GM21423 (cell line): ENCODE measurements at regions not wholly inside any gene's neighbourhood (a gene's known extent, or its start where the extent isn't known, plus 50 kb on each side); places are given as distances from the start of the nearest gene placed in this dataset.
A peak's percentile ranks its signal among the peaks of the same experiment; 100 is the strongest.

ENCODE experiments used
- ATAC-seq: cut with Tn5 transposase; IDR thresholded peaks from one replicate; pipeline ENCODE4 v1.9.1; 2021; ENCODE audit warnings: mild to moderate bottlenecking, moderate library complexity; ENCODE audit not compliant: unreplicated experiment

GRCh38 chr4:173934201-173934600 is 349.3 kb downstream of the FBXO8 start:
- ATAC-seq, result no peak

GRCh38 chr4:173932701-173933100 is 350.8 kb downstream of the FBXO8 start:
- no peak for ATAC-seq

DNA sequence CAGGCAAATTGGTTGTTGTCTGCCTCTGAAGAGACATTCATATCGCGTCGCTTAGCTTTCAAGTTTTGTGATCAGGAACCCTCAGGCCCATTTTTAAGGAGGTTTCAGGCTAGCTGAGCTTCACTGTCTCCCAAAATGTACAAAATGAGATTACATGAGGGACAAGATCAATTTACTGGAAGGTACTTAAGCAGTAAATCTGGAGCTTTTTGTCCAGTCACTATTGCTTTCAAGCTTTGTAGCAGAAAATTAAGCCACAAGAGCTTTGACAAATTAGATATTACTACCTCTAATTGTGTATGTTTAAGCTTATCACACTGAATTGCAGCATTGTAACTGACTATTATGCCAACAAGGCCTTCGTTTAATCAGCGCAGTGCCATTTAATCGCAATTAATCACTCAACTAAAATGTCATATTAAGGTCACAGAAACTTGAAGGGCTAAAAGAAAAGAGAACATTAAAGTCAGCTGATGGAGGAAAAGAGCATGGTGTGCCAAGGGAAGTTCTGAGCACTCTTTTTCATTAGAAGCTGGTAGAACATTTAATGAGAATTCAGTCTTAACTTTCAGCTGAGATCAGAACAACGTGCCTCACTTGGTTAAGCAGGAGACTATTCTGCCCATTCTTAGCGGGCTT is 353.0 kb downstream of the FBXO8 start:
- no peak for ATAC-seq

DNA sequence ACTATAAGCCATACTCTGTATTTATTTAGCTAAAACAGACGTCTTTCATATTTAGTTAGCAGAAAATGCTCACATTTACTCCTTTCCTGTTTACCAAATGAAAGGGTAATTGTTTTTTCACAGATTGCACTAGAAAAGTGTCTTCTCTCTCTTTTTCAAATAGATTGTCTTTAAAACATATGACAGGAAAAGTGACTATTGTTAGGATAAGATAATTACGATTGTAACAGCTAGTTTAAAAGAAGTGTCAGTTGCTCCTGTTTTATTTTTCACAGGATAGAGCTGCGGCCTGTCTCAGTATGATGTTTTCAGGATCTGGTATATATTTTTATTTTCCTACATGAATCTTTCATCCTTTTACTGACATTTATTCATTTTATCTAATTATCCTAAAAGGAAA is 353.5 kb downstream of the FBXO8 start:
- no peak for ATAC-seq

GRCh38 chr4:173924561-173924960 is 358.9 kb downstream of the FBXO8 start:
- peak; percentile 83 for ATAC-seq

DNA sequence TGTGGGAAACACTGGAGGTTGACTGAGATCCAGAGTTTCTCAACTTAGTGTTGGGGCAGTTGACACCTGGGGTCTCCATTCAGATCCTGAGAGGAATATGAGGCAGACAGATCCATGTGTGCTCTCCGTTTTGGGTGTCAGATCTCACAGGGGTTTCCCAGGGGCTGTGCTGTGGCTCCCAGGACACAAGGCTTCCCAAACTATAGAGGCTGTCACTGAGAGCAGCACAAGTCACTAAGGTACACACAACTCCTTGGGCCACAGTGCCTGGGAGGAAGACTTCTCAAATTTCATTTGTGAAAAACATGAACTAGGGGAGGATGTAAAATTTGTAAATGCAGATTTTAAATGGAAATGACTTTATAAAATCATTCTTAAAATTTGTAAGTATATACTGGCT is 363.6 kb downstream of the FBXO8 start:
- ATAC-seq, result no peak

DNA sequence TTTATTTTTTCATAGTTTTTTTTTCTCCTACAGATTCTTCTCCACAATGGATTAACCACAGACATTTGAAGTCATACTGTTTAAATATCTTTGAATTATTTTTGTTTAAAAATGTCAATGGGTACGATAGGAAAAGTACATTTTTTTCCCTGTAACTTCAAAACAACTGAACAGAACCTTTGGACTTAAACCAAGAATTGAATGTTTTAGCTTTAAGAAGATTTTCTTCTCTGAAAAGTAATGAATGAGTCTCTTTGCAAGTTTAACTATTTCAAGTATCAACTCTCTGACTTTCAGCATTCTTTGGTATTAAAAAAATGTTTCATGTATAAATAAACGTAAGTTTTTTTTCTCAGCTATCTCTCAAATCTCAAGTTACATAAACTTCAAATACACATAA is 364.3 kb downstream of the FBXO8 start:
- no peak for ATAC-seq

- no peak for ATAC-seq
Measured at GRCh38 chr4:173917255-173917960, 366.1 kb downstream of the FBXO8 start.

DNA sequence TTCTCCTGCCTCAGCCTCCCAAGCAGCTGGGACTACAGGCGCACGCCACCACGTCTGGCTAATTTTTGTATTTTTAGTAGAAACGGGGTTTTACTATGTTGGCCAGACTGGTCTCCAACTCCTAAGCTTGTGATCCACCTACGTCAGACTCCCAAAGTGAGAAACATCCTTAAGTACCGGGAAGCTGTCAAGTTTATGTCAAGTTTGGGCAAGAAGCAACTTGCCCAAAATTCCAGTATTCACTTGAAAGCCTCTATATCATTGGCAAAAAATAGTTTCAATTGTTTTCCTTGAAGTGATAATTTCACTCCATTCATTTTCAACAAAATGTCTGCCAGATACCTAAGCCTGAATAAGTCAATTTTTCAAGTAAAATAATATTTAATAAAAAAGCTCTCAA is 370.0 kb downstream of the FBXO8 start:
- no peak for ATAC-seq

- ATAC-seq, result no peak
Measured at GRCh38 chr4:173912384-173912783, 371.1 kb downstream of the FBXO8 start.

GRCh38 chr4:173910891-173911290 is 372.6 kb downstream of the FBXO8 start:
- no peak for ATAC-seq

DNA sequence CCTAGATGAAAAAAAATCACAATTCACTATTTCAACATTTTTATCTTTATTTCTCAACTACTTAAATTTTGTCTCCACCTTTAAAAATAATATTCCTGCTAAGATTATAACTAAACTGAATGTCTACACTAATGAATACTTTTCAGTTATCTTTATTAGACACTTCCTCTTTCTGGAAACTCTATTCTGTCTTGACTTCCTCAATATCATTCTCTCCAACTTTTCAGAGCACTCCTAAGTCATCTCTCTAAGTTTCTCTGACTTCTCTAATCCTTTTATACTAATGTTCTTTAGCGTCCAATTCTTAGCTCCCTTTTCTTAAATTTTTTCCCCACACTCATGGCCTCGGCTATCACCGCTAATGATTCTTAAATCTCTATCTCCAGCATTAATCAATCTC is 374.2 kb downstream of the FBXO8 start:
- ATAC-seq, result no peak

DNA sequence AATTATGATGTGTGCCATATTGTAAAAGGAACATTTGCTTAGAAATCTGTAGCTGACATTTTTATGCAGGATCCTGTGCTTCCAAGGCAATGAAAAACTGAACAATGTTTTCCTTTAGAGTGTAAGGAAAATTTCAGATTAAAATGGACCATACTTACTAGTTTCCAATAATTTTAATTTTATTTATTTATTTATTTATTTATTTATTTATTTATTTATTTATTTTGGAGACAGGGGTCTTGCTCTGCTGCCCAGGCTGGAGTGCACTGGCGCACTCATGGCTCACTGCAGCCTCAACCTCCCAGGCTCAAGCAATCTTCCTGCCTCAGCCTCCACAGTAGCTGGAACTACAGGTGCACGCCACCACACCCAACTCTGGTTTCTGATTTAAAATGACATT is 369.8 kb upstream of the HAND2 start:
- ATAC-seq, result no peak

- ATAC-seq, result no peak
Measured at GRCh38 chr4:173891072-173891471, 361.0 kb upstream of the HAND2 start.

DNA sequence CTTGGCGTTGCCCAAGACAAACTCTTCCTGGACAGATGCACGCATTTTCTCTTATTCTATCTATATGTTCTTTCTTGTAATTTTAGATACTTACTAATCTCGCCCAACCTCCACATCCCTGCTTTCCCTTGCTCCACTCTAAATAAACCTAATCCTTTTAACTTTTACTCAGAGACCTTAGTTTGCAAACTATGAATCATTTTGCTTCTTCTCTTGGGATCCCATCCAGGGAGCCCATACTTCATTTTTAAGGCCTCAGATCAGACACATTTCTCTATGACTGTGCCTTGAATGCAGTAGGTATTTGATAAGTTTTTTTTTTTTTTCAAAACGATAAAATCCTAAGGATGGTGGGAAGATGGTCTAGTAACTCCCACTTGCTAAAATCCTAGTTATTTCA is 353.8 kb upstream of the HAND2 start:
- ATAC-seq, result no peak

- ATAC-seq, result no peak
Measured at GRCh38 chr4:173880897-173881296, 350.9 kb upstream of the HAND2 start.

- no peak for ATAC-seq
Measured at GRCh38 chr4:173879509-173879908, 349.5 kb upstream of the HAND2 start.

DNA sequence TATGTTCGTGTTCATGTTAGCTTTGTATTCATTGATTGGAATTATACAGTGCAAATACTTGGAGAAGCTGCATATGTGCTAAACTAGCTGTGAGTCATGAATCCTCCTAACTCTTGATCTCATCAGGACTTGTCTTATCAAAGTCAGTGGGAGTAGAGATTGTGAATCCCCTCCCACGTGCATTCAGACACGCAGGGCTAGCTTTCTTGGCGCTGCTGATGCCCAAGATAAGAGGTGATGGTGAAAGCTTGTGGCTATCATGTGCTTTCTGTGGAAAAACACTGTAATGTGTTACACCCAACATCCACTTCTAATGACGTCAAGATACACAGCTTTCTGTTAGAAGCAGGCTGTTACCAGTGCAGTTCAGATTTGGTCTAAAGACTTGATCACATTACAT is 348.7 kb upstream of the HAND2 start:
- no peak for ATAC-seq

GRCh38 chr4:173871643-173872042 is 341.6 kb upstream of the HAND2 start:
- no peak for ATAC-seq

- ATAC-seq, result no peak
Measured at GRCh38 chr4:173866322-173867026, 336.4 kb upstream of the HAND2 start.

- ATAC-seq, result no peak
Measured at GRCh38 chr4:173862754-173863153, 332.7 kb upstream of the HAND2 start.

DNA sequence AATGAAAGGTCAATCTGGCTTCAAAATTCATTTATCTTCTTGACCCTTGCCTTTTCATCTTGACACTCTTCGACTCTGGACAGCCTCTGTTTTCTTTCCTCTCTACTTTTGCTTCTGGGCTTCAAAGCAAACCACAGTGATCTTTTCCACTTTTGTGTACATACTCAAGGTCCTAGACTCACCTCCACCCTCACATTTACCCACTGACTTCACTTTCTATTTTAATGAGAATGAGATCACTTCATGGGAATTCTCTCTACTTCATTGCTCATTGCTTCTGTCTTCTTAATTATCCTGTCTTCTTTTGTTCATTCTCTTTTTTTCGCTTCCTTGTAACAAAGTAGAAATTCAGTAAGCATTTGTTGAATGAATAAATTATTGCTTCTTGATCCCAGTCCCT is 330.1 kb upstream of the HAND2 start:
- ATAC-seq, result no peak
